HCT116 (cell line): ENCODE measurements at regions not wholly inside any gene's neighbourhood (a gene's known extent, or its start where the extent isn't known, plus 50 kb on each side); places are given as distances from the start of the nearest gene placed in this dataset.

Experiments used
- CBX3 ChIP-seq: IDR thresholded peaks from 2 replicates; pipeline ENCODE4 v1.6.1; 2012; ENCODE audit warnings: low read depth
- CEBPB ChIP-seq: IDR thresholded peaks from 2 replicates; pipeline ENCODE4 v1.6.1; 2012; ENCODE audit warnings: low read depth
- EGR1 ChIP-seq: IDR thresholded peaks from 2 replicates; pipeline ENCODE4 v1.6.1; 2012; ENCODE audit warnings: low read depth
- ELF1 ChIP-seq: IDR thresholded peaks from 2 replicates; pipeline ENCODE4 v1.6.1; 2012; ENCODE audit warnings: low read depth, borderline replicate concordance
- EZH2 ChIP-seq: fragments of 200-600 bp; sonication (generic); IDR thresholded peaks from 2 replicates; pipeline ENCODE4 v1.6.1; 2017; ENCODE audit warnings: antibody characterized with exemption, mixed run types
- POLR2A ChIP-seq: IDR thresholded peaks from 2 replicates; pipeline ENCODE4 v1.7.0; 2011; ENCODE audit warnings: borderline replicate concordance; ENCODE audit not compliant: insufficient read depth, insufficient read length; ENCODE audit errors: extremely low read depth
- TF ChIP-seq, protein P1 (sequence below), 3 experiments: fragments of 200-600 bp in 1 of 3; sonication (generic) in 1 of 3; IDR thresholded peaks in 2 of 3; conservative IDR thresholded peaks in 1 of 3; 2 replicates each; pipeline ENCODE4 v1.5.1; 2012 to 2017; ENCODE audit warnings: low read depth in 2 of 3, low read length in 2 of 3, antibody characterized with exemption in 1 of 3, borderline replicate concordance in 1 of 3, control low read depth in 1 of 3, mild to moderate bottlenecking in 1 of 3, mixed read lengths in 1 of 3, mixed run types in 1 of 3, moderate library complexity in 1 of 3; ENCODE audit not compliant: insufficient read depth in 1 of 3
- TF ChIP-seq, protein P2 (sequence below): IDR thresholded peaks from 2 replicates; pipeline ENCODE4 v1.6.1; 2012

DNA sequence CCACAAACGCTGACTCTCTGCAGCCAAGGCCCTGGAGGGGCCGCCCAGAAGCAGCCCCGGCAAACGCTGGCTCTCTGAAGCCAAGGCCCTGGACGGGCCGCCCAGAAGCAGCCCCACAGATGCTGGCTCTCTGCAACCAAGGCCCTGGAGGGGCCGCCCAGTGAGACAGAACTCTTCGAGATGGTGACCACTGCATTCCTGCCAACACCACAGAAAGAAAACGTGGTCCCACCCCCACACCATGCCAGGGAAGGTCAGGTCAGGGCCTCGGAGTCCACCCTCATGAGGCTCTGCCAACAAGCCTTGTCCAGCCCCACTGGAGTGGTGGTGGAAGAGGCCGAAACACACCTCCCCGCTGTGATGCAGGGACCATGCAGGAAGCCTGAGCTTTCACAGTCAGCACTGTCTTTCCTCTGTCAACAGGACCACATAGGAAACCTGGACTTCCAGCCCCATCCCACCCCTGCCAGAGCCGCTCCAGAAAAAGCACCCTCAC, 97.5 kb downstream of the DLL1 start:
- TF ChIP-seq, protein P1, sequence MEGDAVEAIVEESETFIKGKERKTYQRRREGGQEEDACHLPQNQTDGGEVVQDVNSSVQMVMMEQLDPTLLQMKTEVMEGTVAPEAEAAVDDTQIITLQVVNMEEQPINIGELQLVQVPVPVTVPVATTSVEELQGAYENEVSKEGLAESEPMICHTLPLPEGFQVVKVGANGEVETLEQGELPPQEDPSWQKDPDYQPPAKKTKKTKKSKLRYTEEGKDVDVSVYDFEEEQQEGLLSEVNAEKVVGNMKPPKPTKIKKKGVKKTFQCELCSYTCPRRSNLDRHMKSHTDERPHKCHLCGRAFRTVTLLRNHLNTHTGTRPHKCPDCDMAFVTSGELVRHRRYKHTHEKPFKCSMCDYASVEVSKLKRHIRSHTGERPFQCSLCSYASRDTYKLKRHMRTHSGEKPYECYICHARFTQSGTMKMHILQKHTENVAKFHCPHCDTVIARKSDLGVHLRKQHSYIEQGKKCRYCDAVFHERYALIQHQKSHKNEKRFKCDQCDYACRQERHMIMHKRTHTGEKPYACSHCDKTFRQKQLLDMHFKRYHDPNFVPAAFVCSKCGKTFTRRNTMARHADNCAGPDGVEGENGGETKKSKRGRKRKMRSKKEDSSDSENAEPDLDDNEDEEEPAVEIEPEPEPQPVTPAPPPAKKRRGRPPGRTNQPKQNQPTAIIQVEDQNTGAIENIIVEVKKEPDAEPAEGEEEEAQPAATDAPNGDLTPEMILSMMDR (IDR thresholded peaks at IDR 0.05 in 2 of 3, conservative IDR thresholded peaks at IDR 0.05 in 1 of 3; ENCODE audit: borderline replicate concordance in 1 of 3, insufficient read depth in 1 of 3, low read depth in 2 of 3, low read length in 2 of 3), result no peak
- no peak for TF ChIP-seq CBX3
- TF ChIP-seq ELF1, result no peak
- TF ChIP-seq EZH2, result no peak
- no peak for TF ChIP-seq EGR1
- TF ChIP-seq CEBPB, result no peak
- TF ChIP-seq, protein P2, sequence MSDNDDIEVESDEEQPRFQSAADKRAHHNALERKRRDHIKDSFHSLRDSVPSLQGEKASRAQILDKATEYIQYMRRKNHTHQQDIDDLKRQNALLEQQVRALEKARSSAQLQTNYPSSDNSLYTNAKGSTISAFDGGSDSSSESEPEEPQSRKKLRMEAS, result no peak
- no peak for TF ChIP-seq POLR2A
